ENCODE measurements at regions not wholly inside any gene's neighbourhood (a gene's known extent, or its start where the extent isn't known, plus 50 kb on each side); places are given as distances from the start of the nearest gene placed in this dataset.

GRCh38 chr10:108749042-108749441 lies 1174.3 kb downstream of the XPNPEP1 start:
- Histone ChIP-seq H3K27me3 (replicated peaks in 1 of 7) (no peaks in the 10 kb centered on the region), H3K4me1 (no peaks in the 10 kb centered on the region), H3K27ac (no peak overlapping the region), H3K36me3 (no peaks in the 10 kb centered on the region), H3K4me3 (no peak overlapping the region), H3K9me3 (no peaks in the 10 kb centered on the region)
- no peak for TF ChIP-seq CTCF (IDR thresholded peaks at IDR 0.05 in 8 of 11, conservative IDR thresholded peaks at IDR 0.05 in 3 of 11)
- TF ChIP-seq POLR2AphosphoS5 (IDR thresholded peaks at IDR 0.05) = no peak
- TF ChIP-seq POLR2A (IDR thresholded peaks at IDR 0.05) = no peak
- no peak for DNase-seq
- intact Hi-C loops (cut with DNase I; ENCODE audit: low total_unique reads) = no loop called here

GRCh38 chr10:108736111-108736510 lies 1187.2 kb downstream of the XPNPEP1 start:
- Histone ChIP-seq H3K27ac (no peak overlapping the region), H3K9me3 (peaks cover 0 to 11% (median 8%) of the 10 kb centered on the region in 8 donors), H3K4me1 (no peaks in the 10 kb centered on the region), H3K27me3 (replicated peaks in 1 of 7) (no peaks in the 10 kb centered on the region), H3K36me3 (no peaks in the 10 kb centered on the region), H3K4me3 (no peak overlapping the region)
- intact Hi-C loops (cut with DNase I; ENCODE audit: low total_unique reads) = no loop called here
- WGBS, 5 donors = 89 to 100% (median 92%) methylated on average over 1 of the region's 1 CpG
- DNase-seq = no peak
- TF ChIP-seq CTCF (IDR thresholded peaks at IDR 0.05 in 8 of 11, conservative IDR thresholded peaks at IDR 0.05 in 3 of 11) (no peak), POLR2A (IDR thresholded peaks at IDR 0.05) (no peak), POLR2AphosphoS5 (IDR thresholded peaks at IDR 0.05) (no peak)

- H3K36me3 ChIP-seq = no peaks in the 10 kb centered on the region
- H3K4me3 ChIP-seq = no peak overlapping the region
- TF ChIP-seq POLR2A (IDR thresholded peaks at IDR 0.05) = no peak
- no peak for TF ChIP-seq CTCF (IDR thresholded peaks at IDR 0.05 in 8 of 11, conservative IDR thresholded peaks at IDR 0.05 in 3 of 11)
- no peak for TF ChIP-seq POLR2AphosphoS5 (IDR thresholded peaks at IDR 0.05)
- no peaks in the 10 kb centered on the region for H3K27me3 ChIP-seq (replicated peaks in 1 of 7)
- DNase-seq = no peak
- H3K4me1 ChIP-seq = no peaks in the 10 kb centered on the region
- intact Hi-C loops (cut with DNase I; ENCODE audit: low total_unique reads) = no loop called here
- H3K9me3 ChIP-seq = peaks cover 0 to 11% (median 8%) of the 10 kb centered on the region in 8 donors
- WGBS, 5 donors = 85 to 93% (median 91%) methylated on average over 5 of the region's 5 CpGs
- no peak overlapping the region for H3K27ac ChIP-seq
Measured at GRCh38 chr10:108735380-108735779, 1187.9 kb downstream of the XPNPEP1 start.

GRCh38 chr10:108721874-108722273 lies 1201.4 kb downstream of the XPNPEP1 start:
- Histone ChIP-seq H3K27me3 (replicated peaks in 1 of 7) (no peaks in the 10 kb centered on the region), H3K9me3 (peaks cover 0 to 41% (median 25%) of the 10 kb centered on the region in 8 donors), H3K36me3 (no peaks in the 10 kb centered on the region), H3K4me3 (no peak overlapping the region), H3K4me1 (no peaks in the 10 kb centered on the region), H3K27ac (no peak overlapping the region)
- intact Hi-C loops (cut with DNase I; ENCODE audit: low total_unique reads) = no loop called here
- WGBS, 5 donors = 80 to 92% (median 84%) methylated on average over 1 of the region's 1 CpG
- TF ChIP-seq CTCF (IDR thresholded peaks at IDR 0.05 in 8 of 11, conservative IDR thresholded peaks at IDR 0.05 in 3 of 11) (no peak), POLR2AphosphoS5 (IDR thresholded peaks at IDR 0.05) (no peak), POLR2A (IDR thresholded peaks at IDR 0.05) (no peak)
- DNase-seq = no peak

Data from spleen (tissue), 11 donors.